Liver (tissue), 8 donors: ENCODE measurements at regions not wholly inside any gene's neighbourhood (a gene's known extent, or its start where the extent isn't known, plus 50 kb on each side); places are given as distances from the start of the nearest gene placed in this dataset.

Experiments used
- DNase-seq: peaks from one replicate; pipeline ENCODE4 v3.0.0-alpha.2; 2017; ENCODE audit warnings: low spot score
- H3K27ac ChIP-seq, 2 donors: one replicate each; pipeline ENCODE4 v1.7.0; 2013; ENCODE audit warnings: inconsistent platforms in 2 of 2, low read length in 2 of 2, control low read depth in 1 of 2, low read depth in 1 of 2, mild to moderate bottlenecking in 1 of 2
- H3K27me3 ChIP-seq, 4 donors: one replicate each; pipeline versions ENCODE4 v1.6.1 to v1.7.0; 2013; ENCODE audit warnings: low read length in 3 of 4, inconsistent platforms in 1 of 4, mild to moderate bottlenecking in 1 of 4, moderate library complexity in 1 of 4; ENCODE audit not compliant: control insufficient read depth in 4 of 4, insufficient read depth in 4 of 4
- H3K36me3 ChIP-seq, 4 donors: one replicate each; pipeline versions ENCODE4 v1.6.1 to v1.7.0; 2013; ENCODE audit warnings: low read length in 3 of 4, mild to moderate bottlenecking in 3 of 4, low read depth in 1 of 4, moderate library complexity in 1 of 4; ENCODE audit not compliant: control insufficient read depth in 4 of 4, insufficient read depth in 3 of 4
- H3K4me1 ChIP-seq, 4 donors: one replicate each; pipeline versions ENCODE4 v1.6.1 to v1.7.0; 2013; ENCODE audit warnings: low read length in 3 of 4, mild to moderate bottlenecking in 3 of 4, moderate library complexity in 1 of 4; ENCODE audit not compliant: control insufficient read depth in 4 of 4, insufficient read depth in 4 of 4
- H3K4me3 ChIP-seq, 3 donors: one replicate each; pipeline versions ENCODE4 v1.6.1 to v1.7.0; 2013; ENCODE audit warnings: low read length in 3 of 3, control low read depth in 1 of 3, low read depth in 1 of 3, mild to moderate bottlenecking in 1 of 3
- H3K9ac ChIP-seq, 2 donors: one replicate each; pipeline ENCODE4 v1.7.0; 2013; ENCODE audit warnings: low read length in 2 of 2, mild to moderate bottlenecking in 2 of 2, moderate library complexity in 2 of 2, control low read depth in 1 of 2, low read depth in 1 of 2
- H3K9me3 ChIP-seq, 4 donors: one replicate each; pipeline versions ENCODE4 v1.6.1 to v1.7.0; 2013; ENCODE audit warnings: low read length in 3 of 4; ENCODE audit not compliant: control insufficient read depth in 4 of 4
- ATF3 ChIP-seq: IDR thresholded peaks from 2 replicates; pipeline ENCODE4 v1.6.1; 2016; ENCODE audit warnings: antibody characterized with exemption
- CTCF ChIP-seq: fragments of 150-350 bp; IDR thresholded peaks from 2 replicates; pipeline ENCODE4 v1.5.1; 2017; ENCODE audit warnings: improper control_type of control experiment, low read depth, low read length; ENCODE audit not compliant: missing input control
- EGR1 ChIP-seq, 2 donors: IDR thresholded peaks; 2 replicates each; pipeline ENCODE4 v1.6.1; 2016 to 2018; ENCODE audit warnings: antibody characterized with exemption in 2 of 2, low read depth in 2 of 2
- FOXA1 ChIP-seq: IDR thresholded peaks from 2 replicates; pipeline ENCODE4 v1.6.1; 2016; ENCODE audit warnings: antibody characterized with exemption
- FOXA2 ChIP-seq: IDR thresholded peaks from 2 replicates; pipeline ENCODE4 v1.6.1; 2016; ENCODE audit warnings: antibody characterized with exemption
- GABPA ChIP-seq, 2 donors: IDR thresholded peaks in 1 of 2; conservative IDR thresholded peaks in 1 of 2; 2 replicates each; pipeline ENCODE4 v1.6.1; 2016; ENCODE audit warnings: antibody characterized with exemption in 2 of 2, mild to moderate bottlenecking in 1 of 2, moderate library complexity in 1 of 2
- HNF4A ChIP-seq, 2 donors: conservative IDR thresholded peaks; 2 replicates each; pipeline ENCODE4 v1.6.1; 2016; ENCODE audit warnings: antibody characterized with exemption in 2 of 2, mild to moderate bottlenecking in 2 of 2
- HNF4G ChIP-seq: IDR thresholded peaks from 2 replicates; pipeline ENCODE4 v1.6.1; 2016; ENCODE audit warnings: antibody characterized with exemption
- JUND ChIP-seq, 2 donors: IDR thresholded peaks; 2 replicates each; pipeline ENCODE4 v1.6.1; 2016; ENCODE audit warnings: antibody characterized with exemption in 2 of 2
- MAX ChIP-seq: IDR thresholded peaks from 2 replicates; pipeline ENCODE4 v1.6.1; 2016; ENCODE audit warnings: antibody characterized with exemption
- NR2F2 ChIP-seq: IDR thresholded peaks from 2 replicates; pipeline ENCODE4 v1.6.1; 2016; ENCODE audit warnings: antibody characterized with exemption
- RAD21 ChIP-seq, 2 donors: IDR thresholded peaks; 2 replicates each; pipeline ENCODE4 v1.6.1; 2016; ENCODE audit warnings: antibody characterized with exemption in 2 of 2, mild to moderate bottlenecking in 2 of 2
- REST ChIP-seq: IDR thresholded peaks from 2 replicates; pipeline ENCODE4 v1.6.1; 2016; ENCODE audit warnings: antibody characterized with exemption, mild to moderate bottlenecking
- RXRA ChIP-seq, 2 donors: IDR thresholded peaks; 2 replicates each; pipeline ENCODE4 v1.6.1; 2017 to 2018; ENCODE audit warnings: antibody characterized with exemption in 2 of 2, mild to moderate bottlenecking in 1 of 2
- SP1 ChIP-seq: IDR thresholded peaks from 2 replicates; pipeline ENCODE4 v1.6.1; 2018; ENCODE audit warnings: antibody characterized with exemption, mild to moderate bottlenecking
- TAF1 ChIP-seq: conservative IDR thresholded peaks from 2 replicates; pipeline ENCODE4 v1.6.1; 2016; ENCODE audit warnings: antibody characterized with exemption, mild to moderate bottlenecking
- YY1 ChIP-seq: IDR thresholded peaks from 2 replicates; pipeline ENCODE4 v1.6.1; 2016; ENCODE audit warnings: antibody characterized with exemption, mild to moderate bottlenecking
- WGBS: extraction: QIAGEN DNeasy Blood & Tissue Kit; methylation state at CpG from one replicate; pipeline ENCODE4 v1.1.7; 2013; 5-methylcytosine and 5-hydroxymethylcytosine counted together
- TF ChIP-seq, protein P1 (sequence below): IDR thresholded peaks from 2 replicates; pipeline ENCODE4 v1.6.1; 2016; ENCODE audit warnings: antibody characterized with exemption
- donor health status: healthy.
- donor health status: healthy.
- donor health status: healthy.
- donor health status: healthy.
- donor health status: healthy.

DNA sequence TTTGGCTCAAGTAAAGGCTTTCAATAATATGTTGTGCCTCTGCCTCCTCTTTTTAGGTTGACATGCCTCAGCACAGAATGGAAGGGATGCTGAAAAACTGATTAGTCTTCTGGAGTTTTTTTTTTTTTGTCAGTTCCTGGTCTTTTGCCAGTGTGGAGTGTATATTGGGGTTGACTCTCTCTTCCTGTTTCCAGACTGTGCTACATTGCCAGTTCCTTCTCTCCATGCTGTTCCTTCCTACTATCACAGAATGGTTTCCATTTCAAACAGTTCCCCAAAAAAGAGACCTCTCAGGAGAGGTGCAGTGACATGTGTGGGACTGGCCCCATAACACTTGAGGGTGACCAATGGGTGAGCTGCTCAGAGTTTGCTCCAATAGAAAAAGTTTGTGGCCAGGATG lies 101.7 kb upstream of the ETV3 start:
- Histone ChIP-seq H3K9ac (no peak overlapping the region), H3K9me3 (no peaks in the 10 kb centered on the region), H3K4me1 (peaks cover 2 to 15% (median 7%) of the 10 kb centered on the region in 4 donors), H3K27ac (no peak overlapping the region), H3K36me3 (no peaks in the 10 kb centered on the region), H3K4me3 (no peak overlapping the region), H3K27me3 (no peaks in the 10 kb centered on the region)
- DNase-seq: no peak
- TF ChIP-seq EGR1 (IDR thresholded peaks at IDR 0.05; ENCODE audit: low read depth in 2 of 2) (no peak), RAD21 (IDR thresholded peaks at IDR 0.05) (no peak), ATF3 (no peak), MAX (no peak), SP1 (no peak), CTCF (no peak), RXRA (IDR thresholded peaks at IDR 0.05) (no peak), HNF4A (conservative IDR thresholded peaks at IDR 0.05) (no peak), YY1 (no peak), NR2F2 (no peak), TAF1 (no peak), REST (no peak), JUND (IDR thresholded peaks at IDR 0.05) (no peak), FOXA2 (no peak), HNF4G (no peak), FOXA1 (no peak)
- TF ChIP-seq, protein P1, sequence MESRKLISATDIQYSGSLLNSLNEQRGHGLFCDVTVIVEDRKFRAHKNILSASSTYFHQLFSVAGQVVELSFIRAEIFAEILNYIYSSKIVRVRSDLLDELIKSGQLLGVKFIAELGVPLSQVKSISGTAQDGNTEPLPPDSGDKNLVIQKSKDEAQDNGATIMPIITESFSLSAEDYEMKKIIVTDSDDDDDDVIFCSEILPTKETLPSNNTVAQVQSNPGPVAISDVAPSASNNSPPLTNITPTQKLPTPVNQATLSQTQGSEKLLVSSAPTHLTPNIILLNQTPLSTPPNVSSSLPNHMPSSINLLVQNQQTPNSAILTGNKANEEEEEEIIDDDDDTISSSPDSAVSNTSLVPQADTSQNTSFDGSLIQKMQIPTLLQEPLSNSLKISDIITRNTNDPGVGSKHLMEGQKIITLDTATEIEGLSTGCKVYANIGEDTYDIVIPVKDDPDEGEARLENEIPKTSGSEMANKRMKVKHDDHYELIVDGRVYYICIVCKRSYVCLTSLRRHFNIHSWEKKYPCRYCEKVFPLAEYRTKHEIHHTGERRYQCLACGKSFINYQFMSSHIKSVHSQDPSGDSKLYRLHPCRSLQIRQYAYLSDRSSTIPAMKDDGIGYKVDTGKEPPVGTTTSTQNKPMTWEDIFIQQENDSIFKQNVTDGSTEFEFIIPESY: no peak

GRCh38 chr1:157238585-157238984 lies 100.4 kb upstream of the ETV3 start:
- H3K9ac ChIP-seq: no peak overlapping the region
- no peaks in the 10 kb centered on the region for H3K9me3 ChIP-seq
- no peak overlapping the region for H3K4me3 ChIP-seq
- WGBS: 79% methylated on average over 4 of the region's 4 CpGs
- no peak for DNase-seq
- no peaks in the 10 kb centered on the region for H3K27me3 ChIP-seq
- H3K27ac ChIP-seq: no peak overlapping the region
- H3K4me1 ChIP-seq: peaks cover 2 to 15% (median 7%) of the 10 kb centered on the region in 4 donors
- no peaks in the 10 kb centered on the region for H3K36me3 ChIP-seq
- TF ChIP-seq NR2F2 (no peak), RXRA (IDR thresholded peaks at IDR 0.05) (no peak), GABPA (IDR thresholded peaks at IDR 0.05 in 1 of 2, conservative IDR thresholded peaks at IDR 0.05 in 1 of 2) (no peak), HNF4G (no peak), HNF4A (conservative IDR thresholded peaks at IDR 0.05) (no peak), FOXA1 (no peak), FOXA2 (no peak), ATF3 (no peak), JUND (IDR thresholded peaks at IDR 0.05) (no peak), MAX (no peak), REST (no peak)
- TF ChIP-seq, protein P1: no peak
